ENCODE measurements at regions not wholly inside any gene's neighbourhood (a gene's known extent, or its start where the extent isn't known, plus 50 kb on each side); places are given as distances from the start of the nearest gene placed in this dataset.

GRCh38 chr13:65929436-65929835 is 1300.7 kb downstream of the PCDH9 start:
- TF ChIP-seq POLR2A (IDR thresholded peaks at IDR 0.05; ENCODE audit: low read length) (no peak), GATA1 (IDR thresholded peaks at IDR 0.05; ENCODE audit: low read depth, low read length) (no peak)
